8988T (cell line): ENCODE measurements at regions not wholly inside any gene's neighbourhood (a gene's known extent, or its start where the extent isn't known, plus 50 kb on each side); places are given as distances from the start of the nearest gene placed in this dataset.

Experiments
- DNase-seq: peaks from one replicate; pipeline ENCODE4 v3.0.0; 2011

GRCh38 chr15:96089405-96090058, 241.0 kb upstream of the NR2F2 start:
- no peak for DNase-seq

- DNase-seq: no peak
Measured at GRCh38 chr15:96092186-96092585, 238.3 kb upstream of the NR2F2 start.

GRCh38 chr15:96093063-96093462, 237.4 kb upstream of the NR2F2 start:
- DNase-seq: no peak

GRCh38 chr15:96097661-96098060, 232.8 kb upstream of the NR2F2 start:
- no peak for DNase-seq

GRCh38 chr15:96102631-96103030, 227.9 kb upstream of the NR2F2 start:
- no peak for DNase-seq

GRCh38 chr15:96106181-96106580, 224.3 kb upstream of the NR2F2 start:
- no peak for DNase-seq

- DNase-seq: no peak
Measured at GRCh38 chr15:96106628-96107027, 223.9 kb upstream of the NR2F2 start.

GRCh38 chr15:96107916-96108315, 222.6 kb upstream of the NR2F2 start:
- DNase-seq: no peak

- no peak for DNase-seq
Measured at GRCh38 chr15:96108405-96108804, 222.1 kb upstream of the NR2F2 start.

- DNase-seq: no peak
Measured at GRCh38 chr15:96109820-96110219, 220.7 kb upstream of the NR2F2 start.

GRCh38 chr15:96112018-96112417, 218.5 kb upstream of the NR2F2 start:
- no peak for DNase-seq

- DNase-seq: no peak
Measured at GRCh38 chr15:96115642-96116041, 214.9 kb upstream of the NR2F2 start.

- DNase-seq: no peak
Measured at GRCh38 chr15:96117270-96117669, 213.2 kb upstream of the NR2F2 start.

- DNase-seq: no peak
Measured at GRCh38 chr15:96119734-96120133, 210.8 kb upstream of the NR2F2 start.

GRCh38 chr15:96121086-96121920, 209.2 kb upstream of the NR2F2 start:
- no peak for DNase-seq

GRCh38 chr15:96122077-96123027, 208.1 kb upstream of the NR2F2 start:
- no peak for DNase-seq

GRCh38 chr15:96123028-96123400, 207.5 kb upstream of the NR2F2 start:
- DNase-seq: no peak

- DNase-seq: no peak
Measured at GRCh38 chr15:96123630-96124187, 206.8 kb upstream of the NR2F2 start.

- no peak for DNase-seq
Measured at GRCh38 chr15:96124436-96124835, 206.1 kb upstream of the NR2F2 start.

GRCh38 chr15:96125721-96126415, 204.6 kb upstream of the NR2F2 start:
- DNase-seq: no peak

- DNase-seq: no peak
Measured at GRCh38 chr15:96126859-96127258, 203.6 kb upstream of the NR2F2 start.

GRCh38 chr15:96130734-96131133, 199.8 kb upstream of the NR2F2 start:
- DNase-seq: no peak
